Stimulated activated CD8-positive, alpha-beta memory T cell treated with anti-CD3 and anti-CD28 coated beads, Interleukin-7, amount 100 ng/mL, for 1 hour (primary cell): ENCODE measurements at regions not wholly inside any gene's neighbourhood (a gene's known extent, or its start where the extent isn't known, plus 50 kb on each side); places are given as distances from the start of the nearest gene placed in this dataset.

Experiments used
- DNase-seq, 2 donors: peaks; one replicate each; pipeline ENCODE4 v3.0.0-alpha.2; 2020; ENCODE audit warnings: low read depth in 2 of 2

DNA sequence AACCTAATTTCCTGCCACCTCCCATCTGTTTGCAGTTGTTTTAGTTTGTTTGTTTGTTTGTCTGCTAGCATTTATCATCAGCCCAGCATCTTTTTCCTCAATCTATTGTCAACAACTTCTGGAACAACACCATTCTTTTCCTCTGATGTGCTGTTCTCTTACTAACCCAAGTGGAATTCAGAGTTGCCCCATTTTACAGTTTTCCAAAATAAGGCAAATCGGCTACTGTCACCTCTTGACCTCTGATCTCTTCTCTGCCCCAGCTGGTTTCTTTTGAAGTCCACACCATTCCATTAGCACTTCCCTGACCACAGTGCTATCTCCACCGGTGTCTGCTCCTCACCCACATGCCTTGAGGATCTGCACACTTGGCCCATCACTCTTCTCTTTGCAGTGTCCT, 102.4 kb downstream of the EFNB2 start:
- no peak for DNase-seq

DNA sequence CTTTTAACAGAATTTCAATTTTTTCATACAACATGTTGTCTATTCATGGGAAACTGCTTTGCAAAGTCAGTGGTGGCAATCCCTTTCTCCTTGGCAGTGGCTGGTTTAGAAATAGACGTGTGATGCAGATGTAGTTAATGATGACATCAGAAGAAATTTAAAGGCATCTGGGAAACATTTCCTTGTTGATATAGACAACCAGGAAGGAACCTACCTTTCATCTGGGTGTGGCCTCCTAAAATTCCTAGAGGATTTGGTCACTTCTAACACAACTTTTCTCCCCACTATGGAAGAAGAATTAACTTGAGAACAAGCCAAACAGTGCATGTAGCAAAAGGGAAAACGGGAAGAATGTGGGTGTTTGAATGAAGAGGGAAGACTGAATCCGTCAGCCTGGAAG, 102.8 kb downstream of the EFNB2 start:
- no peak for DNase-seq

DNA sequence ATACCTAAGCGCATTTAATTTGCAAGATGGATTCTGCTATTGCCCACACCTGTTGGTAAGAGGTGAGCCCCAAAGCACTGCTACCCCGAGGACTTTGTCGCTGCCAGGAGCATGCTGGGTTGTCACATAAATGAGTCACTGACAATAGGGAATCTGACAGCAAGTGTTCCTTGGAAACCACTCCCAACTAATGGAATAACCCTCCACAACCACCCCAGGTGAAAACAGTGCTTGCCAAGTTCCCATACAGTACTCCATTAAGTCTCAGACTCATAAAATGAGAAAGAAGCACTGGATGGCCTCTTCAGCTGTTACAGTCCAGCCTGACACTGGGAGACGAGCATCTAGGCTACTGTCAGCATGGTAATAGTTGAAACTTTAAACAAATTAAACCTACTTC, 108.6 kb downstream of the EFNB2 start:
- no peak for DNase-seq

DNA sequence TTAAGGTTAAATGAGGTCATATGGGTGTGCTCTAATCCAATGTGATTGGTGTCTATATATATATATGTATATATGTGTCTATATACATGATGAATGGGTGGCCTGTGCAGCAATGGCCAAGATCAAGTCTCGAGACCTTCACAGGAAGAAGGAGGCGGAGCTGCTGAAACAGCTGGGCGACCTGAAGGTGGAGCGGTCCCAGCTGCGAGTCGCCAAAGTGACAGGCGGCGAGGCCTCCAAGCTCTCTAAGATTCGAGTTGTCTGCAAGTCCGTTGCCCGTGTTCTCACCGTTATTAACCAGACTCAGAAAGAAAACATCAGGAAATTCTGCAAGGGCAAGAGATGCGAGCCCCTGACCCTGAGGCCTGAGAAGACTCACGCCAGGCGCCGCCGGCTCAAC, 109.8 kb downstream of the EFNB2 start:
- no peak for DNase-seq

DNA sequence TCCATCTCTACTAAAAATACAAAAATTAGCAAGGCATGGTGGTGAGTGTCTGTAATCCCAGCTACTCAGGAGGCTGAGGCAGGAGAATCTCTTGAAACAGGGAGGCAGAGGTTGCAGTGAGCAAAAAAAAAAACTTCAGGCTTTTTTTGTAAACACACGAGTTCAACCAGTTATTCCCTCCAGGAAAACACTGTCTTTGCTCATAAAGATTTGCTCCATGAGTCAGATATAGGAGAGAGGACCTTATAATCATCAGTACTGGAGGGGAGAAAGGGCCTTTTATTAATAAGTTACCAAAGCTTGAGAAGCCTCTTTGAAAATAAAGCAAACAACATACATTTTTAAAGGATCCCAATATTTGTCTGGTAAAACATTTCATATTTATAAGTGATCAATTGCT, 110.7 kb downstream of the EFNB2 start:
- DNase-seq, result no peak

DNA sequence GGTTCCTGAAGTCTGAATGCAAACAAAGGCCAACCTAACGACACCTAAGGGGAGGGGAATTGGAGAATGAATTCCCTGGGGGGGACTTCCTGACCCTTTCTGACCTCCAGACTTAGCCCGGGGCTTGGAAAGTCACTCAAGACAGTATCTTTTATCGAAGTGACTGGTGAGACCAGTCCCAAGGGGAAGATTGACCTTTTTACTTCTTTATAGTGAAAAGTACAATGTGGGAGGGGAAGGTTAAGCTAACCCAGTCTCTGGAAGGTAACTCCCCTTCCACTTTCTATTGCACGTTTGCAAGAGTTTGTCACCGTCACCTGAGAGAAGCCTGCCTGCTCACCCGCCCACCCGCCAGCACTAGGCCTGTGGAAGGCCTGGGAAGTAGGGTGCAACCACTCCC, 111.9 kb downstream of the EFNB2 start:
- DNase-seq, result no peak

DNA sequence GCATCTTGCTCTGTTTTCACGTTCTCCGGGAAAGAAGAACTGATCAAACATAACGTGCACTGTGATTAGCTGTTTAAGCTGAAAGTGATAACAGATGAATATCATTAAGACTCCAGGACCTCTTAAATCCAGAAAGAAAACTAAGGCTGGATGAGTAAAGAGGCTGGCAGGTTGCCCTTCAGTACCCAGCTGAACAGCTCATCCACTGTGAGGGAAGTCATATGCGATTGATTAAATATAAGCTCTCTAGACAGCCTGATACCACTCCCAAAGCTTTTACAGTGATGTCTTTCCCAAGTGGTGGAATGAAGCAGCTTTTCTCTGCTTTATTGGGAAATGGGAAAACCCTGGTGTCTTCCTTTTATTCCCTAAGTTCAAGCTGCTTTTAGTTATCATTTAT, 116.9 kb downstream of the EFNB2 start:
- DNase-seq, result no peak

DNA sequence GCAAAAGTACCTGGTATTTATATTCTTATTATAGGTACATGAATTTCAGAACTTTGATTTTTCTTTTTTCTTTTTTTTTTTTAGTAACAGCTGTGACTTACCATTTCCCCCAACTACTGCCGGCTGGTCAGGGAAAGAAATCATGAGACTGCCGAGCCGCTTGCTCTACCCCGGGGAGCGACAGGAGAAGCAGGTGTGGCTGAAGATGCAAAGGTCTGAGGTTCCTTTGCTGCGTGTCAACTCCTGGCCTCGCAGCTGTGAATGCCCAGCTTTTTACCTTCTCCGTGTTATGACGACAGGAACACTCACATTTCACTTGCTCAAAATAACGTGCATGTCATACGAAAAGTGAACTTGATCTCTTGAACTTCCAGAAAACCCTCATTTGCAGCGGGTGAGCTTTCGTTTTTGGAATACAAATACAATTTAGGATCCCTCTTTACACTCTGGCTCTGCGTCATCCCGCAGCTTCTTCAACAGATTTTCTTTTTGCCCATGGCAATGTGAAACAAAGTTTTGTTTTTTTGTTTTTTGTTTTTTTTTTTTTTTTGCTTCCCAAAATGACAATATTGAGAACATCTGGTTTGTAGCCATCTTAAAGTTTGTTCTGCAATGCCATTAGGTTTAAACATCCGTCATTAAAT, 117.9 kb downstream of the EFNB2 start:
- no peak for DNase-seq

DNA sequence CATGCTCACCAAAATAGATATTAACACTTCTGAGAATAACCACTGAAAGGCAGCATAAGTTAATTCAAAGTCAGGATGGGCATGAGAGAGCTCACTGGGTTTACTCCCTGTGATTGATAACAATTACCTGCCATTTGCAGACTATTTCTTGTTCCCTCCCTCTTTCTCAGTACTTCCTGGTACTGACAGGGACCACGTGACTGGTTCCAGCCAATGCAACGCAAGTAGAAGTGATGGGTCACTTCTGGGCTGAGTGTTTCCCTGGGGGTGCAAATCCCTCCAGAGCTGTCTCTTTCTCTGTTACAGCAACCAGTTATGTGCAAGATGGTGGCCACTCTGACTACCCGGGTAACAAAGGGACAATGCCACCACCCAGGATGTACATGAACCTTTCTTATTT, 118.8 kb downstream of the EFNB2 start:
- DNase-seq, result no peak

DNA sequence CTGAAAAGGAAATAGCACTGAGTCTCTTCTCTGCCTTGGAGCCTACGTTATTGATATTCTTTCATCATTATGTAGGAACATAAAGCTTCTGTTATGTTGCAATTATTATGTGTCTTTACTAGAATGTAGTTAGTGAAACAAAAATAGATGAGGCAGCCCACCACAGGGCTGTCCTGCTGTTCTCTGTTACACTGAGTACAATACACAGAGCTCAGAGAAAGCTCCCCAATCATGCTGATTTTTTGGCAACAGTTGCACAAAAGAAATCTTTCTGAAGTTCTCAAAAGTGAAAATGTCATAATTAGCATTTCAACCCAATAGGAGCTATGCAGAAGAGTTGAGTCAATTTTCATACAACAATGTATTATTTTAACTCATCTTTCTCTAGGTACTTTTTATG, 119.5 kb downstream of the EFNB2 start:
- DNase-seq, result no peak

DNA sequence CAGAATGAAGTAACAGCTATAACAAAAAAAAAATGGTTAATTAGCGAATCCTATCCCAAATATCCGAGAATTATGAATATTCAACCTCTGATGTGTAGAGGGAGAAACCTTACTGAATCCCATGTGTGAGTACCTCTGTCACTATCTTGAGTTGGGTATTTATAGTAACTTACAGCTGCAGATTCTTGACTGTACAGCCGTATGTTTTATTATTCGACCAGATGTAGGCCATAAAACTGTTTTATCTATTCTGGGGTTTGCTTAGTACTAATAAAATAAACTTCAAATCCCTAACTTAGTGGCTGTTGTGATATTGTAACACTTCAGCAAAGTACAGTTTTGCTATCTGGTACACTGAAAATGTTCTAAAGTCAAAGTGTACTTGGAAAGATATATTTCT, 120.0 kb downstream of the EFNB2 start:
- DNase-seq, result no peak

DNA sequence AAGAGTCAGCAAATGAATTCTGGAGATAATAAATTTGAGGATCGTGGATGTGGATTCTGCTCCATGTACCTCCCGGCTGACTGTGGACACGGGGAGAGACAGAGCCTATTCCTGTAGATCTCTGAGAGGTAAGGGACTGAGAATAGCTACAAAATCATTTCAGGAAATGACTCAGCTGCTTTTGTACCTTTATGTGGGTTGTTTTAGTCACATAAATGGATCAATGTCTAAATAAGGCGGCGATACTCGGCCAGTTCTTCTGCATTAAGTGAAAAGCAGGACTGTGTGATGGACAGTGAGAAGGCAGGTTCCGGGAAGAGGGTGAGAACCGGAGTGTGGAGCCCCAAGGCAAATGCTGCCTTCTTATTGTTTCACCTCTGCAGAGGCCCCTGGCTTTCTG, 128.1 kb downstream of the EFNB2 start:
- no peak for DNase-seq

DNA sequence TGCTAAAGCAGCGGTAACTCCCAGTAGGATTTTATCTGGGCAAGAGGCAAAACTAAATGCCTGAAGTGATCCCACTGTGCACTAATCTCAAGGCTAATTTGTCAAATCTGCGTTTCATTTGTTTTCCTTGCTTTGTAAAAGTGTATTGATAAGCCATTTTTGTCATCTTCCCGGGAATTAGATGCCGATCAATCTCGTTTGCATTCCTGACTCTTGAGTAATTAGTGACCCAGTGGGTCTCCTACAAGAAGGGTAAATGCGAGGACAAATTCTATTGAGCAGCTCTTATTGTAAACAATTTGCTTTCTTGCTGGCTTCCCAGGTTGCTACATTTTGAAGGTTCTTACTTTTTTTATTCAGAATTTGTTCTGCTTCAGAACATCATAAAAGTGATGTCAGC, 129.7 kb downstream of the EFNB2 start:
- DNase-seq, result no peak

DNA sequence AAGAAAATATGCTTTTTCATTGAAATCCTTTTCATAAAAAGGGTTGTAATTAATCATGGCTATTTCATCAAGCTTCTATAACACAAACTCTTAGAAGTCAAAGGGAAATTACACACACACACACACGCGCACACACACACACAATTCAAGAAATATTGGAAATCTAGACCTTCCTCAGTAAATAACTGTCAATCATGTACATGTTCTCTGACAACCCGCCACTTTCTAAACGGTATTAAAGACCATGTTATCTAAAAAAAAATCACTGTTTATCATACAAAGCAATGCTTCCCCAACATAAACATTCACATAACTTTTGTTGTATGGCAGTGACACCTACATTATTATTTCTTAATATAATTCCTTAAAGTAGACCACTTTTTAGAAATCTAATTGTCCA, 132.2 kb downstream of the EFNB2 start:
- DNase-seq, result no peak

DNA sequence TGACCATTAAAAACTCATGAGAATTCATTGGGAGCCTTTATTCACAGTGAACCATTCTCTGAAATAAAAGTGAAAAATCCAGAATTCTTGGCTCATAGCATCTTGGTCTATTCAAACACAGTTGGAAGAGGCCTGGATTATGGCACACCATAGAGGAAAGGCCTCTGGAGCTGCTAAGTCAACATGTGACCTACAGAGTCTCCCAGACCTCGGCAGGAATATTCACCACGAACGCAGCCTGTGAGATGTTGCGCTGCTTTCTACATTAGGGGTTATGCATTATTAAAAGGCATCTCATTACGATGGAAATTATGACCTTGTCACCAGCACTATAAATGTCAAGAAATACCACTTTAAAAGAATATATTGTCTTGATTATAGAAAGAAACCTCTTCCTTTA, 132.6 kb downstream of the EFNB2 start:
- DNase-seq, result no peak

DNA sequence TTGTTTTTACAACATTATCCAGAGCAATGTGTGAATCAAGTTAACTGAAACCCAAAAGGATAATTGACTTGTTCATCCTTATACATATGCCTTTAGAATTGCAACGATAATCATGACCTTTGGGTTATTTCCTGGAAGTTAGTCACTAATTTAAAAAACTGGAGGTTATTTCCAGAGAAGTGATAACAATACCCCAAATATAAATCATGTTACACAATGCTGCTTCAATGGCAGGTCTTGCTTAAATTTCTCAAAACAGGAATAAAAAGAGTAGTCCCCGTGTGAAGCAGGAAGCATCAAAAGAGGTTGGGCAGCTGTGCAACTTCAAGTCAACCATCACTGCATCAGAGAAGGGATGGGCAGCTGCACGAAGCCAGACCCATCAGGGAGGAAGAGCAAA, 134.4 kb downstream of the EFNB2 start:
- DNase-seq, result no peak

DNA sequence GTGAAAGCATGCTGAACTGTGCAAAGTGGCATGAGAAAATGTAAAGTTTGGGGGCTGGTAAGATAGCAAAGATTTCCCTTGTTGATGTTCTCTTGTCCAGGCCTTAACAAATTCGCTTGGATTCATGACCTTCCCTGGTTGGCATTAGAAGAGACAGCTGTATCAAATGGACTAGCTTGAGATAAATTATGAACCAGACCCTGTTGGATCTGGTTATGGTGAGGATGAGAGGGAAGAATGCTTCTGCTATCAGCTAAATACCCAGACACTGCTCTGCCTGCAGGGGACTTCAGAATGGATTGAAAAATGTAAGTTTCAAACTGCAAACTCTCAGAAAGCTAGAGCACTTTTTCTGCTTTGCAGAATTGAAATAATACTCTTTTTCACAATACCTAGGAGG, 135.2 kb downstream of the EFNB2 start:
- no peak for DNase-seq

DNA sequence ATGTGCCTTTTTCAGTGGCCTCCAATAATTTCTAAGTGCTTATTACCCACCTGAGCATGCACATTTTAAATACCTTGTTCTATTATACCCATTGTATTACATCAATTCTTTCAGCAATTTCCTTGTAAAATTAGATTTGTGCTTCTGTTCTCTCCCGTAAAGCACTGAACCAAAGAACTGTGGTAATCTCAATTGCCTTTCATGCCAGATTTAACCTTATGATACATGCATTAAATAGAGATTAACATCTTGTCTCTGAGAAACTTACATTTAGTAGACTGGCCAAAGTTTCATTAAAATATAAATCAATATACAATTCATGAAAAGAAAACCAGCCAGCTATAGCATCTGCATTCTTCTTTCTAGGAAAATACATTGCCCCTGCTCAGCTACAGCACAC, 137.2 kb downstream of the EFNB2 start:
- no peak for DNase-seq

DNA sequence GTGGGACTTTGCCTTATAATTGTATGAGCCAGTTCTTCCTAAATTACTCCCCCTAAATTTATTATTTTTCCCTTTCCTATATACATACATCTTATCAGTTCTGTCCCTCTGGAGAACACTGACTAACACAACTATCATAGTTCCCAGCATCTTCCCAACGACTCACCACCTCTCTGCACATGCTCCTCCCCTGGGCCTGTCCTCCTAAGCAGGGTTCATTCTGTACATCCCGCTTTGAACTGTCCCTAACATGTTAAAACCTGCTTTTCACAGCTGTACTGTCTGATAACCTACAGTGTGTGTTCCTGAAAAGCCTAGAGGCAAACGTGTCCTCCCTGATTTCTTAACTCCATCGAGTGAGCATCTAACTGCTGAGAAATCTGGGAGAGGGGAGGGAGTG, 141.7 kb downstream of the EFNB2 start:
- no peak for DNase-seq

DNA sequence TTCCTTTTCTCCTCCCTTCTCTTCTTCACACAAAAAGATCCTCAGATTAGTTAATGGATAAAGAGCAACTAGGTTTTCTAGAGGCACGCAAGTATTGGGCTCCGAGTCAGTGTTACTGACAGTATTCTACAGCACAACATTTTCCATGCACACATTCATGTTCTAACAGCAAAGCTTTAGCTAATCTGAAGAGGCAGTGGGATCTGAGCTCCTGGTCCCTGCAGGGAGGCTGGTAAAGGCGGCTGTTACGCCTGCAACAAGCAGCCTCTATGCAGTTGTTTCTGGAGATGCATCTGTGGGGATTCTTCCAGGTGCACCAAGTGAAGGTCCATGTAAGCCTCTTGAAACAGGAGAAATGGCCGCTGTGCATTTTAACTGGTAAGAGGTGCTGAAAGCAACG, 143.8 kb downstream of the EFNB2 start:
- DNase-seq, result no peak

DNA sequence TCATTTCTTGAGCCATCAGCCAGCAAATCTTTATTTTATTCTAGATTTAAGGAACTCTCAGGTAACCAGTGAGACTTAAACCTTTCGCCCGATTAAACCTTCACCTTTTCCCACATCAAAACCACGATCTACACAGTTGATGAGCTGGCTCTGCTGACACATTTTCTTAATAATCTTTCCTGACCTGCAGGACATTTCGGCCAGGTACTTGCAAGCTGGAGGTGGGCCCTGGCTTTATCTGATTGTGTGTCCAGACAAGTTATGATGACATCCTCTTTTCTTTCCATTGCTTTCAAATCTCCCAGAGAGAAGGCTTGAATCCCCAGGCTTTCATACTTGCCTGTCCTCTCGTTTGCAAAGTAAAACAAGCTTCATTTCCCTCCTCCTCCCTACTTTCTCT, 144.2 kb downstream of the EFNB2 start:
- DNase-seq, result no peak

DNA sequence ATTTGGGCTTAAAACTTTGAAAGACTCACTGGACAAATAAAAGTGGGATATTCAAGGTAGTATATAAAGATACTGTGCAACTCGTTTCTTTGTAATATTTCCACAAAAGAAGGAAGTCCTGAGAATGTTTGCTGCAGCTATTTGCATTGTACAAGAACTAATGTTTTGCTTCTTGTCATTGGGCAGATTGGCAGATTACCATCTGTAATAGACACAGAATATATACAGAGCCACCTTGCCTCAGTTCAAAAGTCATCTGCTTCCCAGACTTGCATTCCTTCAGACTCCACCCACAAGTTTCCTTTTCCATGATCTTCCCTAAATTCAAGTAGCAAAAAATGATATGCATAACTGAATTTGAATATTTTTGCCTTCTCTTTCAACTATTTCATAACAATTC, 145.1 kb downstream of the EFNB2 start:
- DNase-seq, result no peak

DNA sequence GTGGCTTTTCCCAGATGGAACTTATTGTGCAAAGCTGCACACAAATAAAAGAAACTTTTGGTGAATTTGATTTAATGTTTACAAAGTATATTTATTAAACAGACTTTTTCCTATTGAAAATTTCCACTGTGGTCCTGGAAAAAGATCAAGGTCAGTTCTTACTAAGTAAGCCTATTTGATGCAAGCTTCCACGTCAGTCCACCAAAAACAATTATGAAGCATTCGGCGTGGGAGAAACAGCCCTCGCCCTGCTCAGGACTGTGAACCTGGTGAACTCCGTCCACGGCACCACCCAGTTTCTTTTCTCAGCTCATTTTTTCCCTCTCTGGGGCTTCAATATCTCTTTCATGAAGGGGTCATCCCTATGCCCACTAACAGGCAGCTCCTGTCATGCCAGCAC, 149.8 kb downstream of the EFNB2 start:
- DNase-seq, result no peak

DNA sequence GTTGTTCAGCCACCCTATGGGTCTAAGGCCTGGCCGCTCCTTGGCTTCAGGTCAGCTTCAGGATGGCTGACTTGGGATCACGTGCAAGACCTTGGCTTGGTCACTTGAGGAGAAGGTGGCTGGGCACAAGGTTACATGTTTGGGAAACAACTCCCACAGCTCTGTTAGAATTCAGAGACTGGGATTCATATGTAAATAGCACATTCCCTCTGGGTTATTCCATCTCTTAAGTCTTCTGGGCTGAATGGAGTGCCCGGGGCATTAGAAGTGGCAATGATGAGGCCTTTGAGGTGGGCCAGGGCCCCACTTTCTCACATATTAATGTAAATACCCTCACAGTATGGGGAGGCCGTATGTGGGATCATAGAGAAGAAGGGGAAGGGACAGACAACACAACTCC, 150.9 kb downstream of the EFNB2 start:
- DNase-seq, result no peak

DNA sequence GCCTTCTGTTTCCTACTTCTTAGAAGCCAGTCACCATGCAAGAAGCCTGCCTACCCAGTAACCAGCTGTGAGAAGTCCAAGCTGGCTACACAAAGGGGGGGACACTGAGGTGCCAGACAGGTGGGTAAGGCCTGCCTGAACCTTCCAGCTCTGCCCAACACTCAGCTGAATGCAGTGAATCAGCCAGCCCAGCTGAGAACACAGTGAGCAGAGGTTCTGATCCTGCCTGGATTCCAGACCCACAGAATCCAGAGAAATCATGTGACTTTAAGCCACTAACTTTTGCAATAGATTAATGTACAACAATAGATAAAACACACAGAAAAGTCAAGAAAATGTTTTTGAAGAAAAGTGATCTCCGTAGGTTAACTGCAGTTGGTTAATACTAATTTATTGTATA, 151.7 kb downstream of the EFNB2 start:
- DNase-seq, result no peak
